CD14-positive monocyte (primary cell): ENCODE measurements at regions not wholly inside any gene's neighbourhood (a gene's known extent, or its start where the extent isn't known, plus 50 kb on each side); places are given as distances from the start of the nearest gene placed in this dataset.

Experiments
- DNase-seq, 3 donors: peaks; one replicate each; pipeline ENCODE4 v3.0.0-alpha.2; 2011 to 2022
- H2AFZ ChIP-seq: 2 replicates; pipeline ENCODE4 v1.6.0; 2012; ENCODE audit warnings: mild to moderate bottlenecking, low read depth, low read length, inconsistent platforms; ENCODE audit not compliant: insufficient read depth, poor library complexity, severe bottlenecking
- H3K27ac ChIP-seq, 2 donors: 1 replicate in 1 of 2; 2 replicates in 1 of 2; pipeline ENCODE4 v1.5.1; 2012 to 2013; ENCODE audit warnings: low read length in 2 of 2, control low read depth in 1 of 2, inconsistent platforms in 1 of 2, low read depth in 1 of 2, mild to moderate bottlenecking in 1 of 2
- H3K27me3 ChIP-seq, 2 donors: one replicate each; pipeline versions ENCODE4 v1.6.0 to v1.6.1; 2011 to 2013; ENCODE audit warnings: low read length in 2 of 2; ENCODE audit not compliant: control insufficient read depth in 2 of 2, insufficient read depth in 2 of 2
- H3K36me3 ChIP-seq, 2 donors: replicated peaks in 1 of 2; 1 replicate in 1 of 2; 2 replicates in 1 of 2; pipeline versions ENCODE4 v1.5.1 to v1.6.1; 2012 to 2013; ENCODE audit warnings: low read length in 2 of 2, control low read depth in 1 of 2, inconsistent platforms in 1 of 2, mild to moderate bottlenecking in 1 of 2; ENCODE audit not compliant: insufficient read depth in 2 of 2, control insufficient read depth in 1 of 2
- H3K4me1 ChIP-seq, 2 donors: 1 replicate in 1 of 2; 2 replicates in 1 of 2; pipeline versions ENCODE4 v1.5.1 to v1.6.1; 2012 to 2013; ENCODE audit warnings: low read length in 2 of 2, control low read depth in 1 of 2, inconsistent platforms in 1 of 2, mild to moderate bottlenecking in 1 of 2, moderate library complexity in 1 of 2; ENCODE audit not compliant: insufficient read depth in 2 of 2, control insufficient read depth in 1 of 2
- H3K4me2 ChIP-seq: replicated peaks from 2 replicates; pipeline ENCODE3; 2012; ENCODE audit warnings: low read length, moderate library complexity, mild to moderate bottlenecking; ENCODE audit not compliant: poor library complexity, severe bottlenecking; ENCODE audit errors: extremely low read depth
- H3K4me3 ChIP-seq, 3 experiments: fragments of 200-600 bp in 1 of 3; sonication (generic) in 1 of 3; replicated peaks in 1 of 3; 1 replicate in 2 of 3; 2 replicates in 1 of 3; pipeline ENCODE4 v1.5.1; 2011 to 2013; ENCODE audit warnings: low read length in 3 of 3, mild to moderate bottlenecking in 3 of 3, control low read depth in 2 of 3, low read depth in 2 of 3, inconsistent platforms in 1 of 3, moderate library complexity in 1 of 3
- H3K79me2 ChIP-seq: 2 replicates; pipeline ENCODE4 v1.6.0; 2012; ENCODE audit warnings: mild to moderate bottlenecking, control low read depth, inconsistent platforms, low read length, moderate library complexity; ENCODE audit not compliant: insufficient read depth
- H3K9ac ChIP-seq: 2 replicates; pipeline ENCODE4 v1.6.0; 2017; ENCODE audit warnings: low read length, mild to moderate bottlenecking; ENCODE audit not compliant: insufficient read depth, poor library complexity, severe bottlenecking
- H3K9me3 ChIP-seq, 2 donors: replicated peaks in 1 of 2; 1 replicate in 1 of 2; 2 replicates in 1 of 2; pipeline versions ENCODE4 v1.5.1 to v1.6.1; 2012 to 2013; ENCODE audit warnings: low read length in 2 of 2, control low read depth in 1 of 2; ENCODE audit not compliant: control insufficient read depth in 1 of 2, insufficient read depth in 1 of 2
- H4K20me1 ChIP-seq: 2 replicates; pipeline ENCODE4 v1.6.0; 2012; ENCODE audit warnings: mild to moderate bottlenecking, low read length, control low read depth, moderate library complexity; ENCODE audit not compliant: insufficient read depth
- H3K27ac Mint-ChIP-seq, 7 donors: one replicate each; pipeline ENCODE4 v1.8.0; 2020; ENCODE audit warnings: mild to moderate bottlenecking in 7 of 7, mixed read lengths in 7 of 7, moderate library complexity in 6 of 7, inconsistent platforms in 2 of 7
- H3K27me3 Mint-ChIP-seq, 3 donors: one replicate each; pipeline ENCODE4 v1.8.0; 2021 to 2022; ENCODE audit warnings: low read depth in 3 of 3, mild to moderate bottlenecking in 3 of 3, mixed read lengths in 3 of 3, moderate library complexity in 3 of 3, inconsistent platforms in 1 of 3
- H3K36me3 Mint-ChIP-seq, 2 donors: one replicate each; pipeline ENCODE4 v1.8.0; 2020; ENCODE audit warnings: mixed read lengths in 2 of 2, inconsistent platforms in 1 of 2, mild to moderate bottlenecking in 1 of 2
- H3K4me1 Mint-ChIP-seq: one replicate; pipeline ENCODE4 v1.8.0; 2020; ENCODE audit warnings: mild to moderate bottlenecking, mixed read lengths
- H3K4me3 Mint-ChIP-seq, 2 donors: one replicate each; pipeline ENCODE4 v1.8.0; 2020; ENCODE audit warnings: mild to moderate bottlenecking in 2 of 2, mixed read lengths in 2 of 2, moderate library complexity in 1 of 2
- H3K9me3 Mint-ChIP-seq, 7 donors: one replicate each; pipeline ENCODE4 v1.8.0; 2020 to 2022; ENCODE audit warnings: mixed read lengths in 7 of 7, mild to moderate bottlenecking in 6 of 7, moderate library complexity in 6 of 7, inconsistent platforms in 2 of 7
- WGBS: methylation state at CpG from one replicate; pipeline ENCODE4 v1.1.5; 2013; ENCODE audit warnings: missing lambda C conversion rate; ENCODE audit not compliant: insufficient coverage; 5-methylcytosine and 5-hydroxymethylcytosine counted together
- intact Hi-C, 2 donors: fragments of 100-400 bp; cut with micrococcal nuclease; formaldehyde crosslinking; loops; one replicate each; pipeline versions ENCODE4 v1.15.0 to v1.15.1; 2023
- TF ChIP-seq, protein P1 (sequence below): fragments of 200-600 bp; IDR thresholded peaks from one replicate; pipeline ENCODE4 v1.8.0; 2022; ENCODE audit warnings: antibody characterized with exemption, mild to moderate bottlenecking

- Histone ChIP-seq H3K4me3 (no peak overlapping the region), H3K4me1 (no peaks in the 10 kb centered on the region), H4K20me1 (no peaks in the 10 kb centered on the region), H3K36me3 (no peaks in the 10 kb centered on the region), H3K27me3 (no peaks in the 10 kb centered on the region), H3K79me2 (no peaks in the 10 kb centered on the region), H3K9ac (no peak overlapping the region), H3K4me2 (no peak overlapping the region), H2AFZ (no peak overlapping the region), H3K9me3 (peaks cover 0 to 13% of the 10 kb centered on the region in 2 donors), H3K27ac (no peak overlapping the region)
- intact Hi-C loops = no loop called here
- H3K4me1 Mint-ChIP-seq = no peaks in the 10 kb centered on the region
- H3K27ac Mint-ChIP-seq = no peak overlapping the region
- 80% methylated on average over 1 of the region's 7 CpGs for WGBS
- no peak for DNase-seq
- peaks cover 0 to 11% (median 4%) of the 10 kb centered on the region in 7 donors for H3K9me3 Mint-ChIP-seq
- no peak overlapping the region for H3K4me3 Mint-ChIP-seq
- no peaks in the 10 kb centered on the region for H3K36me3 Mint-ChIP-seq
- TF ChIP-seq, protein P1, sequence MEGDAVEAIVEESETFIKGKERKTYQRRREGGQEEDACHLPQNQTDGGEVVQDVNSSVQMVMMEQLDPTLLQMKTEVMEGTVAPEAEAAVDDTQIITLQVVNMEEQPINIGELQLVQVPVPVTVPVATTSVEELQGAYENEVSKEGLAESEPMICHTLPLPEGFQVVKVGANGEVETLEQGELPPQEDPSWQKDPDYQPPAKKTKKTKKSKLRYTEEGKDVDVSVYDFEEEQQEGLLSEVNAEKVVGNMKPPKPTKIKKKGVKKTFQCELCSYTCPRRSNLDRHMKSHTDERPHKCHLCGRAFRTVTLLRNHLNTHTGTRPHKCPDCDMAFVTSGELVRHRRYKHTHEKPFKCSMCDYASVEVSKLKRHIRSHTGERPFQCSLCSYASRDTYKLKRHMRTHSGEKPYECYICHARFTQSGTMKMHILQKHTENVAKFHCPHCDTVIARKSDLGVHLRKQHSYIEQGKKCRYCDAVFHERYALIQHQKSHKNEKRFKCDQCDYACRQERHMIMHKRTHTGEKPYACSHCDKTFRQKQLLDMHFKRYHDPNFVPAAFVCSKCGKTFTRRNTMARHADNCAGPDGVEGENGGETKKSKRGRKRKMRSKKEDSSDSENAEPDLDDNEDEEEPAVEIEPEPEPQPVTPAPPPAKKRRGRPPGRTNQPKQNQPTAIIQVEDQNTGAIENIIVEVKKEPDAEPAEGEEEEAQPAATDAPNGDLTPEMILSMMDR = no peak
- peaks cover 0 to 2% (median 0%) of the 10 kb centered on the region in 3 donors for H3K27me3 Mint-ChIP-seq
Observed at GRCh38 chr10:1854271-1854670, 116.9 kb upstream of the ADARB2 start.

DNA sequence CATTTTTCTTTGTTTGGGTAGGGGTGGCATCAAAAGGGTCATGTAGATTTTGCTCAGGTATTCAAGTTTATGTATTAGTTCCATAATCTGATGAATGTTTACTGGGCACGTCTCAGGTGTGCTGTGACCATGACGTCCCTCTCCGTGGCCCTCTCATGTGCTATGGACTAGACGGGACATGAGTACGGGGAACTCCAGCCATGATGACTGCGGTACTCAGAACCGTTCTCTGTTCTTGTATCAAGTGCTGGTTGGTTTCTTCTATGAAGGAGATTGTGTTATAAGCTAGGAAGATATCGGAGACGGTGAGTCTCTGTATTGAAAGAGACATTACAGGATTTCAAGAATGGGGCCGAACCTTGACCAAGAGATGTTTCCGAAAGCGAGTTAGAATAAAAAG lies 116.5 kb upstream of the ADARB2 start:
- Histone ChIP-seq H3K27ac (no peak overlapping the region), H3K4me3 (no peak overlapping the region), H2AFZ (no peak overlapping the region), H3K27me3 (no peaks in the 10 kb centered on the region), H3K79me2 (no peaks in the 10 kb centered on the region), H3K9me3 (peaks cover 0 to 17% of the 10 kb centered on the region in 2 donors), H3K9ac (no peak overlapping the region), H3K4me1 (no peaks in the 10 kb centered on the region), H4K20me1 (no peaks in the 10 kb centered on the region), H3K4me2 (no peak overlapping the region), H3K36me3 (no peaks in the 10 kb centered on the region)
- Mint-ChIP-seq H3K27ac (no peak overlapping the region), H3K27me3 (peaks cover 0 to 2% (median 0%) of the 10 kb centered on the region in 3 donors), H3K9me3 (peaks cover 0 to 11% (median 4%) of the 10 kb centered on the region in 7 donors), H3K4me1 (no peaks in the 10 kb centered on the region), H3K4me3 (no peak overlapping the region), H3K36me3 (no peaks in the 10 kb centered on the region)
- TF ChIP-seq, protein P1 = no peak
- WGBS = 93% methylated on average over 8 of the region's 12 CpGs
- DNase-seq = no peak
- intact Hi-C loops = no loop called here
